HT-29 (cell line): ENCODE measurements at regions not wholly inside any gene's neighbourhood (a gene's known extent, or its start where the extent isn't known, plus 50 kb on each side); places are given as distances from the start of the nearest gene placed in this dataset.
A peak's percentile ranks its signal among the peaks of the same experiment; 100 is the strongest.

Experiments used
- DNase-seq: peaks from one replicate; pipeline ENCODE4 v3.0.0-alpha.2; 2015; ENCODE audit warnings: low spot score

GRCh38 chr7:36802459-36803135 is 78.3 kb upstream of the AOAH start:
- no peak for DNase-seq

DNA sequence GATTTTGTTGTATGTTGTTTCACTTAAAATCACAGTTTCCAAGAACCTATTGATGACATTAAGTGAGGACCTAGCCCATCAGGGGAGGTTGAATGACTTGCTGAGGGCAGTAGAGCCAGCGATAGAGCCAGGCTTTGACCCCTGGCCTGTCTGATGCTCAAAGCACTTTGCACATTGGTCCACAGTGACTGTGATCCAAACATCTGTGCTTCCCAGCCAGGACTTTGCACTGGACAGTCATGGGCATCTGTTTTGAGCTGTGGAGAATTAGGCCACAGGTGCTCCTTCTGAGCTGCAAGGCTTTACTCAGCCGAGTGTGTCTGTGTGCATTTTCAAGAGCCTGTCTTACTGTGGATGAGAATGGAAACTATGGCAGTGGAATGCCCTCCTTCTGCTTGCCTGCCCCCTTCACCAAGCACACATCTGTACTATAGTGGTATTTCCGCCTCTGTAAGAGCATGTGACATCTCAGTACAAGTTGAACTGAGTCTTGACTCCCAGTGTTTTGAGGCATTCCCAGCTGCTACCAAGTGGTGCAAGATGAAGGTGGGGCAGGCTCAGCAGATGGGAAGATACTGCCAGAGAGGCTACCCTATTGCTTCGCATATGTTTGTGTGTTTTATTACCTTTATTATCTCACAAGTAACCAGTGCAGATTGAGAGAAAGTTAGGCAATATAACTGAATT is 72.7 kb upstream of the AOAH start:
- DNase-seq: no peak

DNA sequence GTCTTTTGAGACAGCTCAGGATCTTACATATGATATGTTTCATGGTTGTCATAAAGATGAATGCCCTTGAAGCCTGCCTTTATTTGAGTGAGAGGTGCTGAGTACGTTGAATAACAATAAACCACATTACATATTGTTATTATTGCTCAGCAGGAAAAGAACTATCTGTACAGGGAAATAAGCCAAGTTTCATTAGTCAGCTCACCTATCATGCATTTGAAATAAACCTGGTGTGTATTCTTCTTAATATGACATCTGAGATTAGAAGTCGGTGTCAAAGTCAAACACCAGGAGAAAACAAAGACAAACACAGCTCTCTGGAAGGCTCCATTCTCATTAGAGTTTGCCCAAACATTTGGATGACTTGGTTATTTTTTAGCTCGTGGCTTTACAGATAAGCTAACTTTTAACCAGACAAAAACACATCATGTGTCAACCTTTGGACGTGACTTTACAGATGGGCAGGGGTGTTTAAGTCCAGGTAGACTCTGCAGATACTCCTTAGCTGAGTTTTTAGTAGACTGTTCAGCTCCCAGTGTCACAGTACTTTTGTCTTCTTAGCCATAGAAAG is 71.2 kb upstream of the AOAH start:
- no peak for DNase-seq

DNA sequence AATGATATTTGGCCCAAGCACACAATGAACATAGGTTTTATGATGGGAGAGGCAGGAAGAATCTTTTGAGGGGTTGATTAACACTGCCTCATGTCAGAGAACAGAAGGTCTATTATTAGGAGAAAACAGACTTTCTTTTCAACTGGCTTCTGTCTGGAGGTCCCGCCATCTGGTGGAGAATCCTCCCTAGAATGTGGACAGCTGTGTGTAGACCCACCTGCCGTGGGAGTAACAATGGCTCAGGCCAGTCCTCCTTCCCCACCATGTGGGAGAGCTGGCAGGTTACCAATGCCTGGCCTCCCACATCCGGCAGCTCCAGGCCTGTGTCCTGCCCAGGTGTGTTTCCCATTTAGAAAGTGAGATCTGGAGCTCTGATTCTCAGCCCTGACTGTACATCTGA is 70.4 kb upstream of the AOAH start:
- peak; percentile 11 for DNase-seq

- no peak for DNase-seq
These were observed 68.1 kb upstream of the AOAH start for GRCh38 chr7:36792421-36792820.

- no peak for DNase-seq
These were observed 66.1 kb upstream of the AOAH start for GRCh38 chr7:36790311-36790787.

GRCh38 chr7:36788825-36789470 is 64.7 kb upstream of the AOAH start:
- DNase-seq: no peak

DNA sequence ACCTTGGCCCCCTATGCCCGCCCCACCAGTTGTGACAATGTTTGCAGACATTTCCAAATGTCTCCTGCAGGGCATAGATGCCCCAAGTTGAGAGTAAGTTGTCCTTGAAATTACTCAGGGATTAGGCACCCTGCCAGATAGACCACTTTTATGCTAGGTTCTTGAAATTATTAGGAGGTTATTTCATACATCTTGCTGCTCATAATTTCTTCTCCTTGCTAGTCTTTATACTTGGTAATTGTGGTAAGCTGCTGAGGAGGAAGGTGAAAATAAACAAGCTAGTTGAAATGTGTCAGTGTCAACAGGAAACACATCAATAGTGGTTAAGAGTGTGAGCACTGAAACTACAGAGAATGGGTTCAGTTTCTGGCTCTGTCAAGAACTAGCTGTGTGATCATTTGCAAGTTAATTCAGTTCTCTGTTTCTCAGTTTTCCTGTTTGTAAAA is 63.7 kb upstream of the AOAH start:
- no peak for DNase-seq

DNA sequence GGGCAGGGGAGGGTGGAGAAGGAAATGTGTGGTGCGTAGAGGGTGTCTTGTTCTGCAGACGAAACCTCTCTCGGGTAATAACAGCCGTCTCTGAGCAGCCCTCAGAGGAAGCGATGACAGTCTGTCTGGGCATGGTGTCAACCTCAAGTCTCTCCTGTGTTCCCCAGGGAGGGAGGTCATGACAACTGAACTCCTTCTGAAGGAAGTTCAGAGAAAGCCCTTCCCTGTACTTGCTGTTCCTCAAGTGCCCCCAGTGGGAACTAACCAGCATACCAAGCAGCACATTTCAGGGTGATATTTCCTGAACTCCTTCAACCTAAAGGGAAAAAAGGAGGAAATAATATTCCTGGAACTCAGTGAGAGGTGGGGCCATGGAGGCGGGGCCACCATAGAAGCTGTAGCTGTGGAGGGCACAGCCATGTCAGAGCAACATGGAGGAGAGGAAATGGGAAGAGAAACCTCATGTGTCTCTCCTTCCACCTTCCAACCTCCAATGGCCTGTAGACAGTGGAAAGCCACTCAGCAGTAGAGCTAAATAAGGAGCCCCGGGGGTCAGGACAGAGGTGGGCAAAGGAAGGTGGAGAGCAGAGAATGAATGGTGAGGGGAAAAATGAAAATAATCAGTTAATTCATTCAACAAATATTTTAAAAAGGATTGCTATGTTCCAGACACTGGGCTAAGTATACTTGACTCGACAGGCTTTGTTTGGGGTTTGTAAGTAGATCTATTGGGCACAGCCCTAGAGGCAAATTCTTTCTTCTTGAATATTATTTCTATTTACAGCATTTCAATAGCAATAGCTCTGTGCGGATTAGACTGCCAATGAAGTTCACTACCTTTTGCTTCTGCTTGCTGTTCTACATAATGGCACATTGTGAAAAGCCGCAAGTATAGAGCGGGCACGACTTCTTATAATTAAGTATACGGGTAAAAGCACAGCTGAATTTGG is 61.0 kb upstream of the AOAH start:
- DNase-seq: no peak

DNA sequence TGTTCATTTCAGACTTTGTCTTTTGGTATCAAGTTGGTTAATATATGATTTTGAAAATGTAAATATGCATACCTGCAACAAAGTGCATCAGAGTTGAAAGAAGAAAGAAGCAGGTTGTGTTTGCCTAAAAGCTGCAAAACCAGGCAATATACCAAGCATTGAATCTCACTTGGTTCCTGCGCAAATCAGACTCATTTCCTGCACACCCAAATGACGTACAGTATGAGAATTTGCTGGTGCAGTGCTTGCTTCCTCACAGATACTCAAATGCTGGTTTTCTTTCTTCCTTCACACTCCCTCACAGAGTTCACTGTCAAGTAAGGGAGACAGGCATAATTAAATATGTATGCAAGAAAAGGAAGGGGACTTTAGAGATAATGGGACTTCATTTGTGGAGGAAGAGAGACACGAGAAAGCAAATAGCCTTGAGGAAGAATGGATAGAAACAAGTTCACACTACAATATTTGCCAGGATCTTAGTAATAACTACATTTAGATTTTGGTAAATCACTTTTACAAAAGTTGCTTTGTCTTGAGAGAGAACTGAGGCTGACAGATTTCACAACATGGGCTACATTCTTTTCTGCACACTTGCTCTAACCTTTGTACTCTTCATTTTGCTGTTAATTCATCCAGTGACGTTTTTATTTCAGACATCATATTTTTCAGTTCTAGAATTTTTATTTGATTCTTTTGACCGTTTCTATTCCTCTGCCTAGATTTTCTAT is 56.9 kb upstream of the AOAH start:
- no peak for DNase-seq

DNA sequence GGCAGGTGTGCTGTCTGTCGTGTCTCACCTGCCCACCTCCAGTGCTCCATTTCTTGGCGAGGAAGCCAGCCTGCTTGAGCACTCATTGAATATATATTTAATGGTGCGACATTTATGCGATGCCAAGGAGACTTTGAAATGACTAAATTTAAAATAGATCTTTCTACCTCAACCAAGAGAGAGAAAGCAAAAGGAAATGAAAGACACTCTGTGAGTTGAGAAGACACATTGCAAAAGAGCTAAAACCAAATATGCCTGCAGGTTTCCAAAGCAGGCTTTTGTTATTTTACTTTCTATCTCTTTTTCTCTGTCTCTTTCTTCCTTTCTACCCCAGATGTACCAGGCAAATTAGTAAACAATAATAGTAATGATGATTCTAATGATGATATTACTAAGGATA is 53.6 kb upstream of the AOAH start:
- no peak for DNase-seq

DNA sequence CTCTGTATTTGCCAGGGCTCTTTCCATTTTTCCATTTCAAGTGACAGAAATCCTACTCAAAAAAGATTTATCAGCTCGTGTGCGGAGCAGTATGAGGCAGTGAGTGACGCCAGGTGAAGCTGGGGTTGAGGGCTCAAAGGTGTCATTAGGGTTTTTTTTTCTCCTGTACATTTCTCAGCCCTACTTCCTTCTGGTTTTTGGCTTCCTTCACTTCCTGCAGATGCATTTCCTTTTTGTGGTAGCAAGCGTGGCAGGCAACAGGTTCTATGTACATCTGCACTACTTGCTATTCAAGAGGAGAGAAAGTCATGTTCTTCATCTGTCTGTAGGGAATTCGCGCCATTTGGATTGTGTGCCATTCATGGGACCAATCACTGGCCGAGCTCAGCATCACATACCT is 52.8 kb upstream of the AOAH start:
- DNase-seq: no peak

DNA sequence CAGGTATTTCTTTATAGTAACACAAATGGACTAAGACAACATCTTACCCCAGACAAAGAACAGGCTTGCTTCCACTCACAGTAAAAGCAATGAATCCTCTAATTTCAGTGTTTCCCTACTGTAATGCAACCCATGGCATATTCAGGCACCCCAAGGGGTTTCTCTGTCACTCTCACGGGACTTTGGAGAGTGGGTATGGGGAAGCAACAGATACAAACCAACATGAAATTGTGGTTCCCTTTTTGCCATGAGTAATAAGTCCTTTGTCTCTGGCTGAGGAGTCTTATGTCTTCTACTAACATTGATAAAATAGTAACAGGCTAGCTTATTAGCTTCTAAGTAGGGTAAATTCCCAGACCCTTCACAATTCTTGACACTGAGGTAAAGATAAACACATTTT is 51.4 kb upstream of the AOAH start:
- no peak for DNase-seq

DNA sequence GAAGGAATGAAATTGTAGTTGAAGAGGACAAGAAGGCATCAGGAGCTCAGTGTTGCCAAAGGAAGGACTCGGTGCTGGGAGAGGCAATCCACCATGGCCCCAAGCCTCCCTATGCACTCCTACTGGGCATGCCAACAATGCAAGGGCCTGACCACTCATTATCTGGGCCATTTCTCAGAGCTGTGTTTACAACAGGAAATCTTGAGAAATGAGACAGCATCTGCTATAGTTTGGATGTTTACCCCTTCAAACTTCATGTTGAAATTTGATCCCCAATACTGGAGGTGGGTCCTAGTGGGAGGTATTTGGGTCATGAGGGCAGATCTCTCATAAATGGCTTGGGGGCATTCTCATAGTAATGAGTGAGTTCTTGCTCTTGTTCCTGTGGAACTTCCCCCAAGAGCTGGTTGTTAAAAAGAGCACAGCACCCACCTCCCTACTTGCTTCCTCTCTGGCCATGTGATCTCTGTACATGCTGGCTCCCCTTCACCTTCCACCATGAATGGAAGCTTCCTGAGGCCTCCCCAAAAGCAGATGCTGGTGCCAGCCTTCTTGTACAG is 50.8 kb upstream of the AOAH start:
- DNase-seq: no peak
